ENCODE measurements at regions not wholly inside any gene's neighbourhood (a gene's known extent, or its start where the extent isn't known, plus 50 kb on each side); places are given as distances from the start of the nearest gene placed in this dataset.

- DNase-seq (ENCODE audit: low spot score) = no peak
Observed at GRCh38 chr13:85298387-85298924, 500.8 kb downstream of the SLITRK6 start.

- no peak for DNase-seq (ENCODE audit: low spot score)
Observed at GRCh38 chr13:85288698-85289097, 510.5 kb downstream of the SLITRK6 start.

- DNase-seq (ENCODE audit: low spot score) = no peak
Observed at GRCh38 chr13:85287528-85287927, 511.7 kb downstream of the SLITRK6 start.

GRCh38 chr13:85286081-85286480, 513.1 kb downstream of the SLITRK6 start:
- no peak for DNase-seq (ENCODE audit: low spot score)

GRCh38 chr13:85284349-85284748, 514.9 kb downstream of the SLITRK6 start:
- no peak for DNase-seq (ENCODE audit: low spot score)

DNA sequence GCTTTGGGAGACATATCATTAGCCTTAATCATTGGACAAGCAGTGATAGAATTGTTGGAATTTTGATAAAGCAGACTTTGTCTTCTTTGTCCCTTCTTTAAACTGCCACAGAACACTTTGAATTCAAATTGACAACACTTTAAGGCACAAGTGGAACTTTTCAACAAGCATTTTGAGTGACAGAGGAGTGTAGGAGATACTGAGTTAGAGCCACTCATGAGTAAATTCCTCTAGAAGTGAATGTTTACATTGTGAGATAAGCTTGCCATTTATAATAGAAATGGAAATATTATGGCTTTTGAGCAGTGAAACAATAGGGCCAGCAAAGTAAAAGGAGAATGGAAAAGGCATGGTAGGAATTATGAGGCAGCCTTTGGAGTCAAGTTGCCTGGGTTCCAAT, 515.8 kb downstream of the SLITRK6 start:
- no peak for DNase-seq (ENCODE audit: low spot score)

GRCh38 chr13:85282876-85283275, 516.3 kb downstream of the SLITRK6 start:
- DNase-seq (ENCODE audit: low spot score) = no peak

- DNase-seq (ENCODE audit: low spot score) = no peak
Observed at GRCh38 chr13:85278851-85279250, 520.4 kb downstream of the SLITRK6 start.

DNA sequence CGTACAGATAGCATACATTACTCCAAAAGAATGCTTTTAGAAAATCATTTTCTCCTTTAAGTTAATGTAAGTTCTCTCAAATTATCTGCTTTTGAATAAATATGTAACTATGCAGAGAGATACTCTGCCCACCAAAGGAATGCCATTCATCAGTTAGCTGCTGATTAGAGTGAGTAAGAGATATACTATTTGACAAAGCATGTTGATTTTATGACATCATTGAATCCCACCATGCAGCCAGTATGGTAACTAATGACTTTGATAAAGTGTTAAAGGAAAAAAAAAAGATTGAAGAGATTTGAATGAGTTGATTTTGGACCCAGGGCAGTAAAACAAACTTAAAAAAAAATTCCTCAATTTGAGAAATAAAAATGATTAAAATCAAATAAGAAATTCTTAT, 521.5 kb downstream of the SLITRK6 start:
- peak; percentile 19 for DNase-seq (ENCODE audit: low spot score)

DNA sequence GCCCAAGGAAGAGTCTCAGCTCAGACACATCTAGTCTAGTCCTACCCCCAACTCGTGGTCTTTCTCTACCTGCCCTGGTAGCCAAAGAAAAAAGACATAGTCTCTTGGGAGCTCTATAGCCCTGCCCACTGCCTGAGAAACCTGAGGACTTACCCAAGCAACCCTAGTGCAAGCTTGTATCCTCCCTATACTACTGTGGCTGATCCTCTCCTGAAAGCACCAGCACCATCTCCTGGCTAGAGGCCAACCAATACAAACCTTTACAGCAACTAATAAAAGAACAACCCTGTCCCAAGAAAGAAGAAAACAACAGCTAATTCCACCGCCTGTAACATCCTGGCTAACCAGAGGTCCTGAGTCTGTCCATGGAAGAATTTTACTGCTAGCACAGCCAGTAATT, 532.4 kb downstream of the SLITRK6 start:
- DNase-seq (ENCODE audit: low spot score) = no peak

- no peak for DNase-seq (ENCODE audit: low spot score)
Observed at GRCh38 chr13:85266331-85266730, 532.9 kb downstream of the SLITRK6 start.

DNA sequence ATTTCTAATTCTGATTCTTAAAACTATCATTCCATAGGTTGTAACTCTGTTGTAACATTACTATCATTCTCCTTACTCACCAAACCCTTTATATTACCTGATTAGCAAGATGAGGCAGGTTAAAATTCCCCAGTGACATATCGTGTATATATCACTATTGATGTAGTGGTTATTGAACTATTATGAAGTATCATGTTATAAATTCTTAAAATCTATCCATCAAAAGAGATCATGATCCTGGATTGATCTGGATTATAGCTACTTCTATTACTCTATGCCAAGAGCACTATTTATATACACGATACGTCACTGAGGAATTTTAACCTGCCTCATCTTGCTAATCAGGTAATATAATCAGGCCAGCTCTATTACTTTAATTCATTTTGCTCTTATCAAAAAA, 533.9 kb downstream of the SLITRK6 start:
- DNase-seq (ENCODE audit: low spot score) = no peak

DNA sequence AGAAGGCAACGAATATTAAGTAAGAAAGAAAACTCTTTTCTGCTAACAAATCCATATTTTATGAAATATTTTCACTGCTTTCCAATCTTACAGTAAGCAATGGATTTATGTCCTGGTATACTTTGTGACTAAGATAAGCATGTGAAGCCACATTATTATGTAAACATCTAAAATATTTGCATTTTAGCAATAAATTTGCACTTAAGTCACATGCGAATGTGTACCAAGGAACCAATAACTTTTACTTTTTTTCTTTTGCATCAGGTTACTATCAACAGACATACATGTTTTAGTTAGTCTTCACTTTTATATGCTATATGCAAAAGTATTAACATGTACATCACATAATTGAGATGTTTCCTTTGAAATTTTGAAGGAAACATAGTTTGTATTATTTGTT, 536.7 kb downstream of the SLITRK6 start:
- no peak for DNase-seq (ENCODE audit: low spot score)

DNA sequence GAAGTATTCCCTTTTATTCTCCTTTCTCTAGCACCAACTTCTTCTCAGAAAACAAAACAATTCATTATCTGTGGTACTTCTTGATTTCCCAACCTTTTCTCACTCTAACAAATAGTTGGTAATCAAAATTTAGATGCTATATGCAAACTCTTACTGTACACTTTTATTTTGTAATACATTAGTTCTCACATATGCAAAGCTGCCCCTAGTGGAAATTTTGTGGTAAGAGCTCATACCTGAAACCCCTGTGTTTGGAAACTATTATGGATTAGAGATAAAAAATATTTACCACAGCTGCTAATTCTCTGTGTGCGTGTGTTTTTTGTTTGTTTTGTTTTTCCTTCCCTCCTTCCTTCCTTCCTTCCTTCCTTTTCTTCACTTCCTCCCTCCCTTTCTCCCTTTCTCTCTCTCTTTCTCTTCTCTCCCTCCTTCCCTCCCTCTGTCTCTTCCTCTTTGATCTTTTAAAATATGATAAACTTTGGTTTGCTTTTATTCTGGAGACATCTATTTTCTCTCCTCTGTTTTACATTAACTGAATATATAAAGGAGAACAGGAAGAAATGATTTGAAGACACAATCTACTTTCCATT, 537.4 kb downstream of the SLITRK6 start:
- DNase-seq (ENCODE audit: low spot score) = no peak

DNA sequence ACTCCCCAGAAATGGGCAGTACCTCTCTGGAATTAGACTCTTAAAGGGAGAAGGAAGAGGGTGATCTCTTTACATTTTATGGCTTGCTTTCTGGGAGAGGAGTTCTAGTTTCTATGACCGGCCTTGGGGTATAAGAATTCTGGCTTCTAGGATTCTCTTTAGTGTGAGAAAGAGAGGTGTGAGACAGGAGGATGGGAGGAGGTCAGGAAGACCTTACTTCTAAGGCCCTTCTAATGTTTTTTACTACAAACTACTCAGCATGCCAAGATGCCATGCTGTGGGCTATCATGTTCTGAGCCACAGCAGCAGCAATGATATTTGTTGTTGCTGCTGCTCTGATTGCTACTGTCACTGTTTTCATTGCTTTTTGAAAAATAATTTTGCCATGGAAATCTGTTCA, 538.3 kb downstream of the SLITRK6 start:
- no peak for DNase-seq (ENCODE audit: low spot score)

GRCh38 chr13:85255978-85256377, 543.2 kb downstream of the SLITRK6 start:
- DNase-seq (ENCODE audit: low spot score) = no peak

DNA sequence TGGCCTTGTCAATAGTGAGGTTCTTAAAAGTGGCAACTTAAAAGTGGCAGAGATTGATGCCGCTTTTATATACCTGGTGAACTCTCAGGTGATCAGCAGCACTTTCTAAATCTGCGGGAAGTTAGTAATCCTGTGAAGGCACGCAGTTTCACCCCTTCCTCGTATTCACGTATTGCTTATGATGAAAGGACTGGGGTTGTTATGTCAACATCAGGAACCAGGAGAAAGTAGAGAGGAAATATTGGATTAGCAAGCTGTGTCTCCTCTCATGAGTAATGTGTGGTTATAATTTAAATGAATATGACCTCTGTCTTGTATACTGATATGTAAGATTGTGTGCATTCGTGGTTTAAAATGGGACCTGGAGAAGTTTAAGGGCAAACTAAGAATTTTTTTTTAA, 544.6 kb downstream of the SLITRK6 start:
- no peak for DNase-seq (ENCODE audit: low spot score)

GRCh38 chr13:85249151-85249550, 550.1 kb downstream of the SLITRK6 start:
- DNase-seq (ENCODE audit: low spot score) = no peak

GRCh38 chr13:85247780-85248179, 551.4 kb downstream of the SLITRK6 start:
- DNase-seq (ENCODE audit: low spot score) = no peak

DNA sequence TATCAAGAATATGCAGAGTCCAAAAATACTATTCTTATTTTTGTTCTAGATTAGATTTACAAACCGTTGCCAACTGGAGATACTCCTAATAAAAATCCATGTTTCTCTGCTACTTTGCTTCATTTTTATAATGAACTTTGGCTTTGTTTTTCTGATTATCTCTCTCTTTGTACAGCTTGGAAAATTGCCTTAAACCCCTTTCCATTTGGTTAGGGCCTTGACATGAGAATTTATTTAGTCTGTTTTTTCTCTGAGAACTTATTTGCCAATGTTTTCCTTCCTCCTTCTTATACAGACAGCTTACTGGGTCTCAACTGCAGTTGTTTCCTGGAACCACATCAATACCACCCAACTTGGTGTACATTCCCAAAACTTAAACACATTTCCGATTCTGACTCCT, 555.4 kb downstream of the SLITRK6 start:
- no peak for DNase-seq (ENCODE audit: low spot score)

- no peak for DNase-seq (ENCODE audit: low spot score)
Observed at GRCh38 chr13:85241060-85241459, 558.2 kb downstream of the SLITRK6 start.

GRCh38 chr13:85236413-85236812, 562.8 kb downstream of the SLITRK6 start:
- no peak for DNase-seq (ENCODE audit: low spot score)

- no peak for DNase-seq (ENCODE audit: low spot score)
Observed at GRCh38 chr13:85230691-85231093, 568.5 kb downstream of the SLITRK6 start.

GRCh38 chr13:85228692-85229091, 570.5 kb downstream of the SLITRK6 start:
- no peak for DNase-seq (ENCODE audit: low spot score)
